ENCODE measurements at regions not wholly inside any gene's neighbourhood (a gene's known extent, or its start where the extent isn't known, plus 50 kb on each side); places are given as distances from the start of the nearest gene placed in this dataset.

GRCh38 chr1:29502225-29502910 is 266.0 kb downstream of the PTPRU start:
- intact Hi-C loops (cut with micrococcal nuclease): no loop called here
- ChIA-PET CTCF (no interaction called here), POLR2A (no interaction called here), RAD21 (ENCODE audit: low non-redundant PET in 1 of 2, low total read pairs in 2 of 2, uncharacterized antibody in 2 of 2, unreplicated experiment in 2 of 2) (no interaction called here)
- ATAC-seq (no peak), DNase-seq (ENCODE audit: low read depth, low spot score) (no peak)
- Histone ChIP-seq H3K9ac (ENCODE audit: low read length) (no peak overlapping the region), H3K4me1 (ENCODE audit: control insufficient read depth in 1 of 2, insufficient read depth in 2 of 2, low read length in 2 of 2) (no peaks in the 10 kb centered on the region), H2AFZ (ENCODE audit: low read depth, low read length, poor library complexity, severe bottlenecking) (no peak overlapping the region), H3K36me3 (ENCODE audit: control insufficient read depth in 1 of 2, insufficient read depth in 2 of 2, low read length in 2 of 2) (no peaks in the 10 kb centered on the region), H3K4me3 (replicated peaks in 1 of 2; ENCODE audit: low read depth in 1 of 2, low read length in 2 of 2) (no peak overlapping the region), H3K9me2 (ENCODE audit: insufficient read depth) (no peaks in the 10 kb centered on the region), H4K20me1 (ENCODE audit: insufficient read depth) (no peaks in the 10 kb centered on the region), H3K27ac (ENCODE audit: low read depth, low read length) (no peak overlapping the region), H3K9me3 (ENCODE audit: control insufficient read depth in 1 of 2, insufficient read depth in 1 of 2, low read depth in 1 of 2, low read length in 2 of 2) (no peaks in the 10 kb centered on the region), H3K27me3 (ENCODE audit: insufficient read depth, low read length) (peaks cover 8% of the 10 kb centered on the region), H3K79me2 (ENCODE audit: insufficient read depth, low read length) (no peaks in the 10 kb centered on the region), H3K4me2 (ENCODE audit: low read length) (no peak overlapping the region)
- BruUV-seq (replicated peaks): no TSS peak
- TF ChIP-seq REST (IDR thresholded peaks at IDR 0.05; ENCODE audit: low read depth) (no peak), EZH2 (IDR thresholded peaks at IDR 0.05) (no peak), ATF3 (IDR thresholded peaks at IDR 0.05) (no peak), ZFX (IDR thresholded peaks at IDR 0.05) (no peak), JUND (IDR thresholded peaks at IDR 0.05) (no peak), ELF1 (IDR thresholded peaks at IDR 0.05; ENCODE audit: borderline replicate concordance, low read depth) (no peak), SP1 (IDR thresholded peaks at IDR 0.05; ENCODE audit: low read depth) (no peak), RAD21 (IDR thresholded peaks at IDR 0.05; ENCODE audit: low read depth) (no peak), CBX3 (IDR thresholded peaks at IDR 0.05; ENCODE audit: low read depth) (no peak), POLR2AphosphoS5 (IDR thresholded peaks at IDR 0.05; ENCODE audit: low read depth, low read length) (no peak), POLR2A (IDR thresholded peaks at IDR 0.05; ENCODE audit: borderline replicate concordance, extremely low read depth, insufficient read depth, insufficient read length) (no peak), EGR1 (IDR thresholded peaks at IDR 0.05; ENCODE audit: low read depth) (no peak), ZNF274 (IDR thresholded peaks at IDR 0.05; ENCODE audit: low read depth, low read length) (no peak), SRF (IDR thresholded peaks at IDR 0.05; ENCODE audit: low read depth) (no peak)

All from HCT116 (cell line).